Mucosa of descending colon (tissue), 3 donors: ENCODE measurements at regions not wholly inside any gene's neighbourhood (a gene's known extent, or its start where the extent isn't known, plus 50 kb on each side); places are given as distances from the start of the nearest gene placed in this dataset.

Experiments
- ATAC-seq: fragments of 200-7000 bp; cut with Tn5 transposase; one replicate; pipeline ENCODE4 v1.9.1; 2020; ENCODE audit warnings: mild to moderate bottlenecking, moderate library complexity
- DNase-seq, 3 donors: peaks; one replicate each; pipeline ENCODE4 v3.0.0-alpha.2; 2020
- H3K36me3 ChIP-seq: fragments of 200-600 bp; one replicate; pipeline ENCODE4 v1.8.0; 2021; ENCODE audit warnings: low read depth, mild to moderate bottlenecking
- H3K4me1 ChIP-seq: fragments of 200-600 bp; one replicate; pipeline ENCODE4 v1.8.0; 2021; ENCODE audit warnings: low read depth, mild to moderate bottlenecking
- H3K4me3 ChIP-seq: fragments of 200-600 bp; one replicate; pipeline ENCODE4 v1.8.0; 2021; ENCODE audit warnings: mild to moderate bottlenecking
- H3K9me3 ChIP-seq: fragments of 200-600 bp; one replicate; pipeline ENCODE4 v1.8.0; 2021; ENCODE audit warnings: mild to moderate bottlenecking
- intact Hi-C, 2 donors: fragments of 100-400 bp; cut with DNase I in 1 of 2; cut with micrococcal nuclease in 1 of 2; formaldehyde crosslinking; loops; one replicate each; pipeline versions ENCODE4 v1.11.0 to v1.11.1; 2022; cut with DNase I, micrococcal nuclease
- TF ChIP-seq, protein P1 (sequence below): fragments of 200-600 bp; IDR thresholded peaks from one replicate; pipeline ENCODE4 v1.8.0; 2022; ENCODE audit warnings: antibody characterized with exemption, mild to moderate bottlenecking
- donor health status: DM: no; HTN: no; CAD: no; lungs with moderate emphysema.
- donor health status: DM: no; HTN: no; CAD: no.
- donor health status: DM: no; HTN: yes; CAD: no.

DNA sequence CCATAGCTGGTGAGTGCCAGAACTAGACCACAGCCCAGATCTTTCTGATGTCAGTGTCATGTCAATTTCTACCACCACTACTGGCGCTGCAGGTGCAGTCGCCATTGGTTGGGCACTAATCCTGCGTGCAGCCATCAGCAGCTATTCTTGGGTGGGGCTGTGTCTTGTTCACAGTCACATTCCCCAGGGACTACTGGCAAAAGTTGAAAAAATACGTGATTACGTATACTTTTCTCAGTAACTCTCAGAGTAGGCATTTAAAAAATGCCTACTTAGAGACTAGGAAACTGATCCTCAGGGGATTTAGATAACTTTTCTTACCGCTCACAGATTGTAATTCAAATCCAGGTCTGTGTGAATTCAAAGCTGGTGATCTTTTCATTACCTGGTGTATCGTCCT lies 127.7 kb downstream of the ADAMTS15 start:
- Histone ChIP-seq H3K9me3 (no peaks in the 10 kb centered on the region), H3K4me3 (no peak overlapping the region), H3K4me1 (no peaks in the 10 kb centered on the region), H3K36me3 (no peaks in the 10 kb centered on the region)
- ATAC-seq (no peak), DNase-seq (no peak)
- intact Hi-C loops: no loop called here
- TF ChIP-seq, protein P1, sequence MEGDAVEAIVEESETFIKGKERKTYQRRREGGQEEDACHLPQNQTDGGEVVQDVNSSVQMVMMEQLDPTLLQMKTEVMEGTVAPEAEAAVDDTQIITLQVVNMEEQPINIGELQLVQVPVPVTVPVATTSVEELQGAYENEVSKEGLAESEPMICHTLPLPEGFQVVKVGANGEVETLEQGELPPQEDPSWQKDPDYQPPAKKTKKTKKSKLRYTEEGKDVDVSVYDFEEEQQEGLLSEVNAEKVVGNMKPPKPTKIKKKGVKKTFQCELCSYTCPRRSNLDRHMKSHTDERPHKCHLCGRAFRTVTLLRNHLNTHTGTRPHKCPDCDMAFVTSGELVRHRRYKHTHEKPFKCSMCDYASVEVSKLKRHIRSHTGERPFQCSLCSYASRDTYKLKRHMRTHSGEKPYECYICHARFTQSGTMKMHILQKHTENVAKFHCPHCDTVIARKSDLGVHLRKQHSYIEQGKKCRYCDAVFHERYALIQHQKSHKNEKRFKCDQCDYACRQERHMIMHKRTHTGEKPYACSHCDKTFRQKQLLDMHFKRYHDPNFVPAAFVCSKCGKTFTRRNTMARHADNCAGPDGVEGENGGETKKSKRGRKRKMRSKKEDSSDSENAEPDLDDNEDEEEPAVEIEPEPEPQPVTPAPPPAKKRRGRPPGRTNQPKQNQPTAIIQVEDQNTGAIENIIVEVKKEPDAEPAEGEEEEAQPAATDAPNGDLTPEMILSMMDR: no peak

DNA sequence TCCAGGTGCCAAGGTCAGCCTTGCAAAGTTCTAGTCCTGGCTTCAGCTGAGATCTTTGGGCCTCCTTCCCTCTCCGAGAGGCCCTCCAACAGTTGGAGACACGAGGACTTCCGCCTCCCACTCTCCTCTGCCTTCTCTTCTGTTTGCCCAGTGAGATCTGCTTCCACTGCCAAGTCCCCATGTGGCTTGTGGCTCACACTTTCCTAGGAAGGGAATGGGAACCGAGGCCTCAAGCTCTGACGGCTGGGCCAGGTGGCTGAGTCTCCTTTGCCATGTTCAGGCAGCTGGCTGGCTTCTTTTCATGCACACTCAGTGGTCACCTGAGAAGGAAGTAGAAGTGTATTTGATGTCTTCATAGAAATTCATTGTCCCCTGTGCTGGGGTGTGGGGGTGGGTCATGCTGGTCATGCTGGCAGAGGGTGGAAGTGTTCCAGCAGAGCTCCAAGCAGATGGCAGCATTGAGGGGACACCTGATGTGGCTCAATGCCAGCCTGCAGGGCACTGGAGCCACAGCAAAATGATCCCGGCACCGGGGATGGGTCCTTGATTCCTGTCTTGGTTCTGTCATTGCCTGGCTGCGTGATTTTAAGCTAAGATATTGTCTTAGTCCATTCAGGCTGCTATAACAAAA lies 130.4 kb downstream of the ADAMTS15 start:
- intact Hi-C loops: no loop called here
- TF ChIP-seq, protein P1: no peak
- no peaks in the 10 kb centered on the region for H3K4me1 ChIP-seq
- H3K36me3 ChIP-seq: no peaks in the 10 kb centered on the region
- no peaks in the 10 kb centered on the region for H3K9me3 ChIP-seq
- no peak for ATAC-seq
- H3K4me3 ChIP-seq: no peak overlapping the region
- DNase-seq: no peak

DNA sequence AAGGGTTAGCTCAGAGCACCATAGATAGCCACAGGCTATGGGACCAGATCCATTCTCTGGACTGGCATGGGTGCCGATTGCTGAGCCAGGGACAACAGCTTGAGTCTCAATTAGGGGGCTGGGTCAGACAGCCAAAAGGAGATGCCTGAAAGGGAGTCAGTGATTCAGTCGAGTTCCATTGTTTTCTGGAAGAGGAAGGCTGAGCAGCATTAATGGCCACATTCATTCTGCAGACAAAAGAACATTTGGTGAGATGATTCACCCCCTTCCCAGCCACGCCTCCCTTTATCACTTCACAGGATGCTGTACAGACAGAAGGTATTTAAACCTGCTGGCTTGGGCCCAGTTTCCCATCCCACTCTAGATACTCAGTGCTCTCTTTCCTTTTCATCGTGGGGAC lies 131.9 kb downstream of the ADAMTS15 start:
- TF ChIP-seq, protein P1: no peak
- intact Hi-C loops: no loop called here
- ATAC-seq (peak; percentile 54), DNase-seq (no peak)
- H3K4me3 ChIP-seq: no peak overlapping the region
- no peaks in the 10 kb centered on the region for H3K4me1 ChIP-seq
- no peaks in the 10 kb centered on the region for H3K9me3 ChIP-seq
- no peaks in the 10 kb centered on the region for H3K36me3 ChIP-seq

DNA sequence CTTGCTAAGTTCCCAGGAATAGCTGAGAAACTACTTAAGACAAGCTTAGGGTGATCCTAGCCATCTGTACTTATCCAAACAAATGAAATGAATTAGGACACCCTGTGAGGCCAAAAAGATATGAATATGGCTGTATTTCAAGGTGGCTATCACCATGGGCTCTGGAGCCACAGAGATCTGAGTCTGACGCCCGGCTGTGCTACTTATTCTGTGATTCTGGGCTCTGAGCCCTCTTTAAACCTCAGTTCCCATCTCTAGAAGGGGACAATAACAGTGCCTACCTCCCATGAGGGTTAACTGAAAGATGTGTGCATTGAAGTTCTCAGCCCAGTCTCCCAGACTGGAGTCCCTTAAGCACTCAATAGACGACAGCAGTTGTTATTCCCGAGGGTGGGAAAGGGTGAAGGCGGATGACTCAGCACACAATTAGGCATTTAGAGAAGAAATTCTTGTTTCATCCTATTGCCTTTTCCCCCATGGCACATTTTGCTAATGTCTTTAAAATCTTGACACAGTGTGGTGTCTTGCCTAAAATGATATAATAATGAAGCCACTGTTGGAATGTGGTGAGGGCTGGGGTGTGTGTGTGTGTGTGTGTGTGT lies 132.5 kb downstream of the ADAMTS15 start:
- Histone ChIP-seq H3K36me3 (no peaks in the 10 kb centered on the region), H3K4me1 (no peaks in the 10 kb centered on the region), H3K4me3 (no peak overlapping the region), H3K9me3 (no peaks in the 10 kb centered on the region)
- ATAC-seq (peak; percentile 11), DNase-seq (no peak)
- intact Hi-C loops: no loop called here
- TF ChIP-seq, protein P1: no peak

DNA sequence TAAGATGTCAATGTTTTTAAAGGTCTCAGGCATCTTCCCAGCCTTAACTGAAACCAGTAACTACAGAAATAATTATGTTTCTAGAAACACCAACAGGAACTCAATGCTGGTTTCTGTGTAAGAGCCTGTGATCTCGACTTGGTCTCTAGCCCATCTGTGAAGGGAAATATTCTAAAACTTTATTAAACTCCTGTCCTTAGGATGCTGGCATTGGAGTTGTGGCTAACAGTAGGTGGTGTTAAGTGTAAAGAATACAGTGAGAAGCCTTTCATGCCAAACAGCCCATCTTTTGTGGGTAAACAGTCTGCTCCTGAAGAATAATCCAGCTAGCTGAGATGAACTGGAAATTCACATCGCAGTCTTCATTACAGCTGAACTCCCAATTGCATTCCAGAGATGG lies 133.2 kb downstream of the ADAMTS15 start:
- TF ChIP-seq, protein P1: no peak
- ATAC-seq (no peak), DNase-seq (no peak)
- Histone ChIP-seq H3K36me3 (no peaks in the 10 kb centered on the region), H3K4me1 (no peaks in the 10 kb centered on the region), H3K9me3 (no peaks in the 10 kb centered on the region), H3K4me3 (no peak overlapping the region)
- intact Hi-C loops: no loop called here
